NT2/D1 (cell line): ENCODE measurements at regions not wholly inside any gene's neighbourhood (a gene's known extent, or its start where the extent isn't known, plus 50 kb on each side); places are given as distances from the start of the nearest gene placed in this dataset.

ENCODE experiments used
- DNase-seq: peaks from one replicate; pipeline ENCODE4 v3.0.0-alpha.2; 2011; ENCODE audit warnings: low read depth, low spot score
- H3K27me3 ChIP-seq: 2 replicates; pipeline ENCODE4 v1.6.0; 2011; ENCODE audit warnings: mild to moderate bottlenecking; ENCODE audit not compliant: insufficient read length, insufficient read depth
- H3K36me3 ChIP-seq: 2 replicates; pipeline ENCODE4 v1.6.1; 2011; ENCODE audit warnings: mild to moderate bottlenecking, low read length, mixed read lengths; ENCODE audit not compliant: insufficient read depth, insufficient read length
- H3K4me1 ChIP-seq: 2 replicates; pipeline ENCODE4 v1.5.1; 2011; ENCODE audit not compliant: insufficient read depth, insufficient read length
- H3K4me3 ChIP-seq: 2 replicates; pipeline ENCODE4 v1.5.1; 2011; ENCODE audit warnings: low read depth; ENCODE audit not compliant: insufficient read length
- H3K9ac ChIP-seq: 2 replicates; pipeline ENCODE4 v1.6.0; 2011; ENCODE audit warnings: low read depth; ENCODE audit not compliant: insufficient read length
- H3K9me3 ChIP-seq: 2 replicates; pipeline ENCODE4 v1.5.1; 2011; ENCODE audit warnings: mild to moderate bottlenecking, low read length; ENCODE audit not compliant: insufficient read depth
- SUZ12 ChIP-seq: IDR thresholded peaks from 2 replicates; pipeline ENCODE4 v1.6.1; 2011; ENCODE audit not compliant: insufficient read length, insufficient read depth; ENCODE audit errors: extremely low read depth
- YY1 ChIP-seq: IDR thresholded peaks from 2 replicates; pipeline ENCODE4 v1.6.1; 2011; ENCODE audit not compliant: insufficient read length, insufficient read depth
- ZNF274 ChIP-seq: IDR thresholded peaks from 2 replicates; pipeline ENCODE4 v1.6.1; 2011; ENCODE audit warnings: mild to moderate bottlenecking, low read depth, low read length

- no peak for DNase-seq
- no peaks in the 10 kb centered on the region for H3K36me3 ChIP-seq
- no peak for TF ChIP-seq ZNF274
- no peak for TF ChIP-seq YY1
- no peak for TF ChIP-seq SUZ12
- H3K9ac ChIP-seq, result no peak overlapping the region
- H3K4me3 ChIP-seq, result no peak overlapping the region
- H3K9me3 ChIP-seq, result peaks cover 16% of the 10 kb centered on the region
- H3K4me1 ChIP-seq, result peaks cover 3% of the 10 kb centered on the region
- peaks cover 87% of the 10 kb centered on the region for H3K27me3 ChIP-seq
These were observed 254.6 kb downstream of the SH3BP4 start for GRCh38 chr2:235206399-235206798.

GRCh38 chr2:235206980-235207579 lies 255.3 kb downstream of the SH3BP4 start:
- Histone ChIP-seq H3K27me3 (peaks cover 80% of the 10 kb centered on the region), H3K4me3 (no peak overlapping the region), H3K36me3 (no peaks in the 10 kb centered on the region), H3K4me1 (peaks cover 3% of the 10 kb centered on the region), H3K9me3 (peaks cover 16% of the 10 kb centered on the region), H3K9ac (no peak overlapping the region)
- TF ChIP-seq ZNF274, result no peak
- no peak for TF ChIP-seq YY1
- no peak for TF ChIP-seq SUZ12
- DNase-seq, result no peak

- peaks cover 9% of the 10 kb centered on the region for H3K9me3 ChIP-seq
- DNase-seq, result no peak
- H3K4me3 ChIP-seq, result no peak overlapping the region
- H3K27me3 ChIP-seq, result peaks cover 59% of the 10 kb centered on the region
- no peak for TF ChIP-seq YY1
- no peak for TF ChIP-seq ZNF274
- no peak for TF ChIP-seq SUZ12
- H3K4me1 ChIP-seq, result peaks cover 3% of the 10 kb centered on the region
- no peaks in the 10 kb centered on the region for H3K36me3 ChIP-seq
- H3K9ac ChIP-seq, result no peak overlapping the region
These were observed 259.2 kb downstream of the SH3BP4 start for GRCh38 chr2:235211056-235211455.

- Histone ChIP-seq H3K4me1 (peaks cover 4% of the 10 kb centered on the region), H3K36me3 (no peaks in the 10 kb centered on the region), H3K9me3 (peaks cover 9% of the 10 kb centered on the region), H3K4me3 (no peak overlapping the region), H3K27me3 (peaks cover 44% of the 10 kb centered on the region), H3K9ac (no peak overlapping the region)
- no peak for DNase-seq
- TF ChIP-seq SUZ12 (no peak), YY1 (no peak), ZNF274 (no peak)
These were observed 260.8 kb downstream of the SH3BP4 start for GRCh38 chr2:235212501-235213158.

GRCh38 chr2:235215248-235215647 lies 263.4 kb downstream of the SH3BP4 start:
- H3K36me3 ChIP-seq, result no peaks in the 10 kb centered on the region
- H3K9me3 ChIP-seq, result peaks cover 1% of the 10 kb centered on the region; the same call in 1 of the 2 replicates
- no peak for TF ChIP-seq ZNF274
- no peak for TF ChIP-seq SUZ12
- TF ChIP-seq YY1, result no peak
- H3K27me3 ChIP-seq, result peaks cover 19% of the 10 kb centered on the region
- H3K4me3 ChIP-seq, result no peak overlapping the region
- DNase-seq, result no peak
- H3K4me1 ChIP-seq, result peaks cover 4% of the 10 kb centered on the region
- no peak overlapping the region for H3K9ac ChIP-seq

- no peak for DNase-seq
- no peaks in the 10 kb centered on the region for H3K36me3 ChIP-seq
- H3K4me3 ChIP-seq, result no peak overlapping the region
- no peaks in the 10 kb centered on the region for H3K9me3 ChIP-seq
- no peak overlapping the region for H3K9ac ChIP-seq
- TF ChIP-seq SUZ12 (no peak), YY1 (no peak), ZNF274 (no peak)
- H3K27me3 ChIP-seq, result peaks cover 19% of the 10 kb centered on the region
- H3K4me1 ChIP-seq, result peaks cover 4% of the 10 kb centered on the region
These were observed 265.1 kb downstream of the SH3BP4 start for GRCh38 chr2:235216901-235217300.

- Histone ChIP-seq H3K4me1 (peaks cover 4% of the 10 kb centered on the region), H3K9me3 (no peaks in the 10 kb centered on the region), H3K4me3 (no peak overlapping the region), H3K36me3 (no peaks in the 10 kb centered on the region), H3K9ac (no peak overlapping the region), H3K27me3 (peaks cover 18% of the 10 kb centered on the region)
- TF ChIP-seq YY1 (no peak), ZNF274 (no peak), SUZ12 (no peak)
- no peak for DNase-seq
These were observed 266.0 kb downstream of the SH3BP4 start for GRCh38 chr2:235217846-235218245.
